OCI-LY1 (cell line): ENCODE measurements at regions not wholly inside any gene's neighbourhood (a gene's known extent, or its start where the extent isn't known, plus 50 kb on each side); places are given as distances from the start of the nearest gene placed in this dataset.

Source experiments
- H2AFZ ChIP-seq: fragments of 200-600 bp; sonication (generic), shearing (Covaris generic); 2 replicates; pipeline ENCODE4 v1.6.0; 2014; ENCODE audit warnings: antibody characterized with exemption, mild to moderate bottlenecking, low read length
- H3F3A ChIP-seq: fragments of 200-600 bp; sonication (generic), shearing (Covaris generic); 2 replicates; pipeline ENCODE4 v1.6.0; 2014; ENCODE audit warnings: mild to moderate bottlenecking, antibody characterized with exemption, low read length, moderate library complexity; ENCODE audit not compliant: insufficient read depth
- H3K27ac ChIP-seq: fragments of 200-600 bp; sonication (generic); 2 replicates; pipeline ENCODE4 v1.5.1; 2014; ENCODE audit warnings: low read length, mixed run types, mild to moderate bottlenecking, low read depth; ENCODE audit not compliant: poor library complexity, severe bottlenecking
- H3K27me3 ChIP-seq: fragments of 200-600 bp; sonication (generic); 2 replicates; pipeline ENCODE4 v1.6.0; 2014; ENCODE audit warnings: antibody characterized with exemption, mild to moderate bottlenecking, low read length, moderate library complexity; ENCODE audit not compliant: insufficient read depth
- H3K36me3 ChIP-seq: fragments of 200-600 bp; sonication (generic); 2 replicates; pipeline ENCODE4 v1.6.1; 2014; ENCODE audit warnings: mild to moderate bottlenecking, antibody characterized with exemption, low read length, moderate library complexity, mixed read lengths; ENCODE audit not compliant: insufficient read depth
- H3K4me1 ChIP-seq: fragments of 200-600 bp; sonication (generic); 2 replicates; pipeline ENCODE4 v1.5.1; 2014; ENCODE audit warnings: mild to moderate bottlenecking, low read length, moderate library complexity; ENCODE audit not compliant: insufficient read depth, severe bottlenecking
- H3K4me2 ChIP-seq: fragments of 200-600 bp; sonication (generic), shearing (Covaris generic); 2 replicates; pipeline ENCODE4 v1.6.1; 2014; ENCODE audit warnings: low read length
- H3K4me3 ChIP-seq: fragments of 200-600 bp; sonication (generic); 2 replicates; pipeline ENCODE4 v1.5.1; 2014; ENCODE audit warnings: low read length, low read depth, mild to moderate bottlenecking, mixed read lengths; ENCODE audit not compliant: poor library complexity, severe bottlenecking
- H3K79me2 ChIP-seq: fragments of 200-600 bp; shearing (Covaris generic); 2 replicates; pipeline ENCODE4 v1.6.1; 2016; ENCODE audit warnings: mixed run types, low read length, mixed read lengths; ENCODE audit not compliant: insufficient read depth
- H3K9ac ChIP-seq: fragments of 200-600 bp; sonication (generic), shearing (Covaris generic); 2 replicates; pipeline ENCODE4 v1.6.1; 2014; ENCODE audit warnings: mild to moderate bottlenecking, low read length, mixed read lengths
- H3K9me2 ChIP-seq: fragments of 200-600 bp; sonication (generic), shearing (Covaris generic); 2 replicates; pipeline ENCODE4 v1.6.1; 2014; ENCODE audit warnings: low read depth, mild to moderate bottlenecking, low read length, mixed read lengths
- H3K9me3 ChIP-seq: fragments of 200-600 bp; shearing (Covaris generic); 2 replicates; pipeline ENCODE4 v1.6.1; 2014; ENCODE audit warnings: low read length, mixed read lengths
- H4K20me1 ChIP-seq: fragments of 200-600 bp; sonication (generic), shearing (Covaris generic); 2 replicates; pipeline ENCODE4 v1.6.0; 2016; ENCODE audit warnings: mild to moderate bottlenecking, low read length; ENCODE audit not compliant: insufficient read depth
- CTCF ChIP-seq: fragments of 200-600 bp; sonication (generic), shearing (Covaris generic); IDR thresholded peaks from 2 replicates; pipeline ENCODE4 v1.5.1; 2017; ENCODE audit warnings: mild to moderate bottlenecking, antibody characterized with exemption, low read length, moderate library complexity, mixed read lengths
- EZH2 ChIP-seq: fragments of 200-600 bp; sonication (generic), shearing (Covaris generic); IDR thresholded peaks from 2 replicates; pipeline ENCODE4 v1.8.0; 2017; ENCODE audit warnings: borderline replicate concordance, mixed run types, mild to moderate bottlenecking, antibody characterized with exemption, low read length, moderate library complexity, mixed read lengths

- no peak overlapping the region for H3K27ac ChIP-seq
Measured at GRCh38 chr13:87954091-87954490, 282.9 kb downstream of the SLITRK5 start.

GRCh38 chr13:87961546-87961945 lies 290.4 kb downstream of the SLITRK5 start:
- Histone ChIP-seq H2AFZ (no peak overlapping the region), H3K4me1 (no peaks in the 10 kb centered on the region), H3K36me3 (no peaks in the 10 kb centered on the region), H3K4me2 (no peak overlapping the region), H3K9me3 (no peaks in the 10 kb centered on the region), H3F3A (no peaks in the 10 kb centered on the region), H3K79me2 (no peaks in the 10 kb centered on the region), H3K4me3 (no peak overlapping the region), H3K27me3 (no peaks in the 10 kb centered on the region), H4K20me1 (no peaks in the 10 kb centered on the region), H3K9ac (no peak overlapping the region), H3K27ac (no peak overlapping the region), H3K9me2 (no peaks in the 10 kb centered on the region)
- TF ChIP-seq CTCF = no peak
- no peak for TF ChIP-seq EZH2

More at GRCh38 chr13:87954091-87954490, 282.9 kb downstream of the SLITRK5 start:
- Histone ChIP-seq H2AFZ (no peak overlapping the region), H3F3A (no peaks in the 10 kb centered on the region), H3K9me3 (no peaks in the 10 kb centered on the region), H3K4me3 (no peak overlapping the region), H3K79me2 (no peaks in the 10 kb centered on the region), H3K36me3 (no peaks in the 10 kb centered on the region), H3K9me2 (no peaks in the 10 kb centered on the region), H3K4me1 (no peaks in the 10 kb centered on the region), H3K27me3 (no peaks in the 10 kb centered on the region), H4K20me1 (no peaks in the 10 kb centered on the region), H3K9ac (no peak overlapping the region), H3K4me2 (no peak overlapping the region)
- no peak for TF ChIP-seq CTCF
- no peak for TF ChIP-seq EZH2

- Histone ChIP-seq H3K27me3 (no peaks in the 10 kb centered on the region), H4K20me1 (no peaks in the 10 kb centered on the region; the same call in 1 of the 2 replicates), H2AFZ (no peak overlapping the region), H3K9me3 (no peaks in the 10 kb centered on the region), H3K9me2 (no peaks in the 10 kb centered on the region), H3F3A (no peaks in the 10 kb centered on the region), H3K4me1 (no peaks in the 10 kb centered on the region), H3K27ac (no peak overlapping the region), H3K79me2 (no peaks in the 10 kb centered on the region), H3K4me2 (no peak overlapping the region), H3K36me3 (no peaks in the 10 kb centered on the region), H3K9ac (no peak overlapping the region), H3K4me3 (no peak overlapping the region)
- TF ChIP-seq CTCF = no peak
- no peak for TF ChIP-seq EZH2
Measured at GRCh38 chr13:87972568-87972967, 301.4 kb downstream of the SLITRK5 start.
